ENCODE measurements at regions not wholly inside any gene's neighbourhood (a gene's known extent, or its start where the extent isn't known, plus 50 kb on each side); places are given as distances from the start of the nearest gene placed in this dataset.

DNA sequence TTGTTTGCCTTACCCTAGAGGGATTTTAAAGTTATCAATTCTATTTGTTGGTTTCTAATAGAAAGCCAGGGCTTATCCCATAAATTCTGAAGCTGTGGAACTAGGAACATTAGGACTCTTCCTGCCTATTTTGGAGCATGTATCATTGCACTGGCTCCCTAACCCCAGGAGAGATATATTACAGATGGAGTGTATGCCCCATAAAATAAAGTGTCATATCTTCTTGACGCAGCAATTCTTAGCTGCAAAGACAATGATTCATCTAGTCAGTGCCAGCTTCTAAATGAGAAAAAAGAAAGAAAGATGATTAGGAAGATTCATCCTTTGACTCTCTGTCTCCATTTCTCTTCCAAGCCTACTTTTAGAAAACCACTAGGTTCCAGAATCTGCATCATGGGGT is 74.8 kb upstream of the MAGI1 start:
- 89 to 92% methylated on average over 1 of the region's 1 CpG for WGBS, 2 donors
- H3K9me3 ChIP-seq: no peaks in the 10 kb centered on the region

DNA sequence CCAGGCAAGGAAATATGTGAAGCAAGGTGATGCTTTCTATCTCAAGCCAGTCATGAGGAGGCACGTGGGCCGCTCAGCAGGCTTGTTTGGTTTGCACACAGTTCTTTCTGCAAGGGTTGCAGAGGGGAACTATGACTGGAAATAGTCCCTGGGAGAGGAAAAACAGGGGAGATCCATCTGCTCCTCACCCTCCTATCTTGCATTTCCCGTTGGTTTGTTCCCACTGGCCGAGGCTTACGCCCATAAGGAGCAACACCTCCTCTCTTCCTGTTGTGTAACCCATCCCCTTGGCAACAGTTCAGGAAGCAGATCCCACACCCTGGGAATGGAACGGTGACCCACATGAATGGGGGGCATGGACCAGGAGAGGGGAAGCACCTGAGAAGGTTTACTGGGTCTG is 72.1 kb upstream of the MAGI1 start:
- Histone ChIP-seq H3K9me3 (no peaks in the 10 kb centered on the region), H3K4me3 (no peak overlapping the region), H3K27ac (no peak overlapping the region), H3K27me3 (no peaks in the 10 kb centered on the region), H3K4me1 (peaks cover 0 to 5% (median 2%) of the 10 kb centered on the region in 4 donors), H3K36me3 (no peaks in the 10 kb centered on the region)
- 47 to 54% methylated on average over 6 of the region's 6 CpGs for WGBS, 2 donors
- TF ChIP-seq, protein P1, sequence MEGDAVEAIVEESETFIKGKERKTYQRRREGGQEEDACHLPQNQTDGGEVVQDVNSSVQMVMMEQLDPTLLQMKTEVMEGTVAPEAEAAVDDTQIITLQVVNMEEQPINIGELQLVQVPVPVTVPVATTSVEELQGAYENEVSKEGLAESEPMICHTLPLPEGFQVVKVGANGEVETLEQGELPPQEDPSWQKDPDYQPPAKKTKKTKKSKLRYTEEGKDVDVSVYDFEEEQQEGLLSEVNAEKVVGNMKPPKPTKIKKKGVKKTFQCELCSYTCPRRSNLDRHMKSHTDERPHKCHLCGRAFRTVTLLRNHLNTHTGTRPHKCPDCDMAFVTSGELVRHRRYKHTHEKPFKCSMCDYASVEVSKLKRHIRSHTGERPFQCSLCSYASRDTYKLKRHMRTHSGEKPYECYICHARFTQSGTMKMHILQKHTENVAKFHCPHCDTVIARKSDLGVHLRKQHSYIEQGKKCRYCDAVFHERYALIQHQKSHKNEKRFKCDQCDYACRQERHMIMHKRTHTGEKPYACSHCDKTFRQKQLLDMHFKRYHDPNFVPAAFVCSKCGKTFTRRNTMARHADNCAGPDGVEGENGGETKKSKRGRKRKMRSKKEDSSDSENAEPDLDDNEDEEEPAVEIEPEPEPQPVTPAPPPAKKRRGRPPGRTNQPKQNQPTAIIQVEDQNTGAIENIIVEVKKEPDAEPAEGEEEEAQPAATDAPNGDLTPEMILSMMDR (IDR thresholded peaks at IDR 0.05): no peak
- TF ChIP-seq POLR2A (IDR thresholded peaks at IDR 0.05) (no peak), POLR2AphosphoS5 (IDR thresholded peaks at IDR 0.05) (no peak), EP300 (IDR thresholded peaks at IDR 0.05) (no peak)
- no peak for DNase-seq
- intact Hi-C loops (cut with DNase I): no loop called here

More for the DNA sequence above, 74.8 kb upstream of the MAGI1 start:
- H3K27ac ChIP-seq: no peak overlapping the region
- no peaks in the 10 kb centered on the region for H3K36me3 ChIP-seq
- intact Hi-C loops (cut with DNase I): no loop called here
- no peak overlapping the region for H3K4me3 ChIP-seq
- no peak for DNase-seq
- TF ChIP-seq POLR2A (IDR thresholded peaks at IDR 0.05): no peak
- TF ChIP-seq, protein P1 (IDR thresholded peaks at IDR 0.05): no peak
- no peak for TF ChIP-seq POLR2AphosphoS5 (IDR thresholded peaks at IDR 0.05)
- no peak for TF ChIP-seq EP300 (IDR thresholded peaks at IDR 0.05)
- H3K4me1 ChIP-seq: peaks cover 0 to 16% (median 6%) of the 10 kb centered on the region in 4 donors
- H3K27me3 ChIP-seq: no peaks in the 10 kb centered on the region

- WGBS, 2 donors: 80 to 91% methylated on average over 4 of the region's 4 CpGs
- no peak for DNase-seq
- no peaks in the 10 kb centered on the region for H3K36me3 ChIP-seq
- H3K9me3 ChIP-seq: no peaks in the 10 kb centered on the region
- H3K4me3 ChIP-seq: no peak overlapping the region
- TF ChIP-seq EP300 (IDR thresholded peaks at IDR 0.05) (no peak), POLR2AphosphoS5 (IDR thresholded peaks at IDR 0.05) (no peak), POLR2A (IDR thresholded peaks at IDR 0.05) (no peak)
- TF ChIP-seq, protein P1 (IDR thresholded peaks at IDR 0.05): no peak
- no peaks in the 10 kb centered on the region for H3K27me3 ChIP-seq
- intact Hi-C loops (cut with DNase I): no loop called here
- no peaks in the 10 kb centered on the region for H3K4me1 ChIP-seq
- H3K27ac ChIP-seq: no peak overlapping the region
Observed at GRCh38 chr3:66107855-66108254, 69.1 kb upstream of the MAGI1 start.

GRCh38 chr3:66106788-66107187 is 68.1 kb upstream of the MAGI1 start:
- no peak for TF ChIP-seq POLR2AphosphoS5 (IDR thresholded peaks at IDR 0.05)
- TF ChIP-seq EP300 (IDR thresholded peaks at IDR 0.05): no peak
- intact Hi-C loops (cut with DNase I): no loop called here
- H3K4me1 ChIP-seq: no peaks in the 10 kb centered on the region
- no peaks in the 10 kb centered on the region for H3K9me3 ChIP-seq
- no peak overlapping the region for H3K4me3 ChIP-seq
- no peaks in the 10 kb centered on the region for H3K27me3 ChIP-seq
- no peak overlapping the region for H3K27ac ChIP-seq
- WGBS, 2 donors: 69 to 90% methylated on average over 2 of the region's 2 CpGs
- no peak for DNase-seq
- no peaks in the 10 kb centered on the region for H3K36me3 ChIP-seq

DNA sequence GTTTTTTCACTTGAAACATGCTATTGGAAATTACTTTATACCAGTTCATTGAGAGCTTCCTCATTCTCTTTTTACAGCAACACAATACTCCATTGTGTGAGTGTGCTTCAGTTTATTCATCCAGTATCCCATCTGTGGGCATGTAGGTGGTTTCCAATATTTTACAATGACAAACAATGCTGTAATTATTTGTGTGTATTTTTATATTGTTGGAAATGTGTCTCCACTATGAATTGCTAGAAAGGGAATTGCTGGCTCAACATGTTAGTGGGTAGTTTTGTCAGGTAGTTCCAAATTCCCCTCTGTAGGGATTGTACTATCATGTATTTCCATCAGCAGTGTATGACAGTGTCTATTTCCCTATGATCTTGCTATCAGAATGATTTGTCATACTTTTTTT is 65.8 kb upstream of the MAGI1 start:
- intact Hi-C loops (cut with DNase I): no loop called here
- TF ChIP-seq, protein P1 (IDR thresholded peaks at IDR 0.05): no peak
- TF ChIP-seq POLR2A (IDR thresholded peaks at IDR 0.05) (no peak), EP300 (IDR thresholded peaks at IDR 0.05) (no peak), POLR2AphosphoS5 (IDR thresholded peaks at IDR 0.05) (no peak)
- no peak overlapping the region for H3K27ac ChIP-seq
- H3K4me3 ChIP-seq: no peak overlapping the region
- no peaks in the 10 kb centered on the region for H3K9me3 ChIP-seq
- H3K36me3 ChIP-seq: no peaks in the 10 kb centered on the region
- no peaks in the 10 kb centered on the region for H3K4me1 ChIP-seq
- no peaks in the 10 kb centered on the region for H3K27me3 ChIP-seq
- no peak for DNase-seq

Measured in sigmoid colon (tissue), 6 donors.